GM21786 (cell line): ENCODE measurements at regions not wholly inside any gene's neighbourhood (a gene's known extent, or its start where the extent isn't known, plus 50 kb on each side); places are given as distances from the start of the nearest gene placed in this dataset.

Experiments used
- ATAC-seq: cut with Tn5 transposase; IDR thresholded peaks from one replicate; pipeline ENCODE4 v1.9.1; 2021; ENCODE audit not compliant: unreplicated experiment

DNA sequence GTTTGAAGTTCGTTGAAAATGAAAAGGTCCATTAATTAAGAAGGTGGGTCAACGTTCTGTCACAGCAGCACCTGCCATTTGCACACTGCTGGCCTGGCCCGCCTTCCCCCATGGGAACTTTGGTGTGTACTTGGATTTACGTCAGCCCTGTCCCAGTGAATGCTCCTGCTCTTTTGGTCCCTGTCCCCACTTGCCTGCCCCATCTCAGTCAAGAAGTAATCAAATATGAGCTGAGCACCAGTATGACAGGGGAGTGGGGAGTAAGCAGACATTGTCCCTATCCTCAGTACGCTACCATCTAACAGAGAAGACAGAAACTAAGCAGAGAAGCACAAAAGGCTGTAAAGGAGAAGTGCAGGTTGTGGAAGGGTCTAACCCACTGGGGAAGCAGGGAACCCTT lies 65.1 kb downstream of the SLC4A3 start:
- ATAC-seq: no peak

GRCh38 chr2:219695145-219695709 lies 67.8 kb downstream of the SLC4A3 start:
- ATAC-seq: no peak

DNA sequence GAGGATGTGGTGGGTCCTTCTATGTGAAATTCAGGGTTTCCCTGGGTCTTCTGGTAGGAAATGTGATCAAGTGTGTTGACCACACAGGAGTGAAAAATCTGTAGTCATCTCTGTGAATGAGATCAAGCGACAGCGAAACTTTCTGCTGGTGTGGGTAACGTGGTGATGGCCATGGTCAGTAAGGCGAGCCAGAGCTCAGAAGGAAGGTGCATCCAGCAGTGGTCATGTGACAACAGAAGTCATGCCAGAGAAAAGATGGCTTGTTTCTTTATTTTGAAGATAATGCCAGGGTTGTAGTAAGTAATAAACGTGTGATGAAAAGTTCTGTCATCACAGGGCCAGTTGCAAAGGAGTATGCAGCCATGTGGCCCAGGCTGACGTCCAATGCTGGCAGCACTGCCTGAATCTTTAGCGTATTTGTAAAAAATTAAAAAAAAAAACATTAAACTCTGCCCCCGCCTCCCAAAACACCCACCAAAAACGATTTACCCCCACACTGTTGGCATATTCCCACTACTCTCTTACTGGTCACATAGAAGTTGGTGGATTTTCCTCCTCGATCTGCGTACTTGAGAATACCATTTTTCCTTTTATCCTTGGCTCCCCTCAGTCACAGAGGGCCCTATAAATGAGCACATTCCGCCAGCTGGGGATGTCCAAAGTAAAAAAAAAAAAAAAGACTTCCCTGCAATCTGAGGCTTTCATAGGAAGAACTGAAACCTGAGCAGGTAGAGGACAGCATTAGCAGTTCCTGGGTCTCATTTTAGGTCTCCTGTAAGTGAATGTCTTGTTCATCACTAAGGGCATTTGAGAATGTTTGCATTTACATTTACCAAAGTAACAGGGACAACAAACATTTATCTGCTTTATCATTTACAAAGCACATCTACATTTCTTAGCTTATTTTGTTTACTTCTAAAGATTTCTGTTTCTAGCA lies 70.6 kb downstream of the SLC4A3 start:
- ATAC-seq: no peak

GRCh38 chr2:219698748-219699439 lies 71.5 kb downstream of the SLC4A3 start:
- no peak for ATAC-seq

GRCh38 chr2:219699440-219699821 lies 72.0 kb downstream of the SLC4A3 start:
- no peak for ATAC-seq

- ATAC-seq: no peak
These were observed 74.6 kb downstream of the SLC4A3 start for GRCh38 chr2:219701847-219702634.

DNA sequence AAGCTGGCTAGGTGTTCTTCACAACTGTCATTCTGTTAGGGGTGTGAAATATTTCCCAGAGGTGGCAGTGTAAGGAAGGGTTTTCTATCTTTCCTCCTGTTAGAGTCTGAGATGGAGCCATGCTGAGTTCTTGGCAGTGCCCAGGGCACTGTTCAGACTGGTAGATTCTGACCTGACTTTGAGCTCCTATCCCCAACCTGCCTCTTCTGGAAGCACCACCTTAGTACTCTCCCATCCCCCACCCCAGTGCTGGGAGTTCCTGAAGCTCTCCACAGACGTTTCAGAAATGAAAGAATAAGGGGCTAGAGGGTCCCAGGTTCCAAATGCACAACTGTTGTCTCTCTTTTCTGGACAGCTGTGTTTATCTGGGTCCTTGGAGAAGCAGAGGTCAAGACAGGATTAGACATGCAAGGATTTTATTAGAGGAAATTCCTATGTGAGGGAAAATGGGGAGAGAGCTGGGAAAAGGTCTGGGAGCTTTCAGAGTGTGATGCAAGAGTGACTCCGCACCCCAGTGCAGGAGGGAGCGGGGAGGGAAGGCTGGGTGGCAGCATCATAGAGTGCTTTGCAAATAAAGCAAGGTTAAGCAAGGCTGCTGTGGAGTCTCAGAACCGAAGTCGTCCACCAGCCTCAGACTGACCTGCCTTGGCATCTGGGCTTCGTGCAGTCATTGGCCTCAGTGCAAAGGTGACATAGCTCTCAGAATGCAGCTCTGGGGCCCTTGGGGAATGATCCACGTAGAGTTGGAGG lies 75.5 kb downstream of the SLC4A3 start:
- ATAC-seq: no peak

DNA sequence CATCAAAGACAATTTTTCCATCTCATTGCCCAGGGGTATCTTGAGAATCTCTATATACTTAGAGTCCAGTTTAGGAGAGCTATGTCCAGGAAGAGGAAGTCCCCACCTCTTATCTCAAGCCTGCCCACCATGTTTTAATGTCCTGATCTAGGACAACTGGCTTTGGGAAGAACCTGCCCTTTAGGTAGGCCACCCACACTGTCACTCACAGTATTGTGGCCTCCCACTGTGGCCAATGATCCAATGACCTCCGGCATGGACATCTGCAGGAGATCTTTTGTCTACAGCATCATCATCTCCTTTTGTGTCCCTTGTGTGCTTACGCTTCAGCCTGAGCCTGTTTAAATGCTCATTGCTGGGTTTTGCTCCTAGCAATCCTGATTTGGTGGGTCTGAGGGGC lies 77.4 kb downstream of the SLC4A3 start:
- no peak for ATAC-seq

DNA sequence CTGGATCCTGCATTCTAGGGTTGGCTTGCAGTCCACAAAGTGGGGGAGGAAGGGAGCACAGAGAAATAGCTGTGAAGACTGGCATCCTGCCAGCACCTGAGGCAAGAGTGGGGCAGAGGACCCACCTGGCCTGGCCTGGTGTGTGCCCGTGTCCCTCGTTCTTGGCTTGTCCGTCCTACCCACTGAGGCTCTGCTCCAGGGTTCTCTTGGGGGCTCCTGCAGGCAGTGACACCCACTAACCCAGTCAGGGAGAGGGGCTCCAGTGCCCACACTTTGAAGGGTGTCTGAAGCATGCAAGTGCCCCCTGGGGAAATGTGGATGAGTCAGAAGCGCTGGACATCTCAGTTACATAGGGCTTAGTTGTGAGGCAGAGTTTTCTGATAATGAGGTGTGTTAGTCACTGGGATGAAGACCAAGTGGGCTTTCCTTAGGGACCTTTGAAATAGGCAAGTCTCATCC lies 79.4 kb downstream of the SLC4A3 start:
- no peak for ATAC-seq

GRCh38 chr2:219707496-219708285 lies 80.3 kb downstream of the SLC4A3 start:
- ATAC-seq: no peak

GRCh38 chr2:219709331-219709761 lies 81.9 kb downstream of the SLC4A3 start:
- no peak for ATAC-seq

GRCh38 chr2:219713110-219713509 lies 85.7 kb downstream of the SLC4A3 start:
- ATAC-seq: peak; percentile 66

DNA sequence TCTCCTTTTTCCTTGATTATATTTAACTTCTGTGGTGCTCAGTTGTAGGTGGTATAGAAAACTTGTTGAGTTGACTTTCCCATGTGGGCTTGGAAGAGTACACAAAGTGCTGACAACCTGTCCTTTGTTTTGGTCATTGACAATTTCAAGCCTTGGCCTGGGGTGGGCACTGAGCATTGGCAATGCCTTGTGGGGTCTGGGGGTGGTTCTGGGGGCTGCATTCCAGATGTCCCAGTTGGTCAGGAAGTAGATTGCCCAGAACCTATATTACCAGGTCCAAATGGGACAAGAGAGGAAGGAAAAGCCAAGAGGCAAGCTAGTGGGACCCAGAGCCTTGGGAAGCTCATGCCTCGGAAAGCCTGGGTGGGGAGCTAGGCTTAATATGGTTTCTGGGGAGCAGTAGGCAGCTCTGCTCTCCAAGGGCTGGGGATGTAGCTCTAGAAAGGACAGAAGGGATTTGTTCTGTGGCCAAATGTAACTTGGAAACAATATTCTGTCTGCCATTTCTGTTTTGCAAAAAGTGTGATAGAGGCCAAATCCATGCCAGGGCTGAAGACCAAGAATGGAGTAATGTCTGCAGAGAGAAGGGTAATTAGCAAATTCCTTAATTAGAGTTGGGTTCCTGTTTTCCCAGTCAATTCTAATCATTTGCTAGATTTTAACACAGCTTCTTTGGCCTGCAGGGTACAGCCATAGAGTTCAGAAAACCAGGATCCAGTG lies 87.4 kb downstream of the SLC4A3 start:
- ATAC-seq: no peak

DNA sequence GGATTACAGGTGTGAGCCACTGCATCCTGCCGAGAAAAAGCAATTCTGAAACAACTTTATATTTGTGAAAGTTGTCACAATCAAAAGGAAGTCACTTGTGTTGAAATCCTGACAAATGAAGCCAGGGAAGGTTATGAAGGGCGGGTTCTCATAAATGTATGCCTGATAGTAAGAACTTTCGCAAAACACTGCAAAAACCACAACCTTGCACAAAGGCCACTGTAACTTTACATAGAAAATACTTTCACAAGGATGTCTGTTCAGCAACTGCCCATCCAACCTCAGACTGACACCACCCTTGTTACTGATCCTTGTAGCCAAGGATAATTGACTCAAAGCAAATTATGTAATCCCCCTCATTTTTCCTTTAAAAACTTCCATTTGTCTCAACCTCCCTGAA lies 90.6 kb downstream of the SLC4A3 start:
- ATAC-seq: no peak

- no peak for ATAC-seq
These were observed 92.1 kb downstream of the SLC4A3 start for GRCh38 chr2:219719521-219719920.

DNA sequence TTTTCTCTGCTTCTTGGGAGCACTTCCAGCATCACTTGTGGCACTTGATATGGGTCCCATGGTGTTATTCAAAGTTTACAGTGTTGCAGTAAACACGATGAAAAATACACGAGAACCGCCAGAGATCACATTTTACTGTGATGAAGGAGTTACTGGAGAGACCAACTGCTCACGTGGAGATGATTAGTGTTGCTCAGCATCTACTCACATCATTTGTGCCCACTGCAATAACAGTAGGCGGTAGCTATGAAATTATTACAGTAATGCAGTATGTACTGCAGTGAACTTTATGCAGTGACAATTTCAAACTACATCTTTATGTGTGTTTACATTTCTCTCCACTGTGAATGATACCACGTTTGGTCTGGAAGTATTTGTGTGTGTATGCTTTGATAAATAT lies 93.5 kb downstream of the SLC4A3 start:
- no peak for ATAC-seq

DNA sequence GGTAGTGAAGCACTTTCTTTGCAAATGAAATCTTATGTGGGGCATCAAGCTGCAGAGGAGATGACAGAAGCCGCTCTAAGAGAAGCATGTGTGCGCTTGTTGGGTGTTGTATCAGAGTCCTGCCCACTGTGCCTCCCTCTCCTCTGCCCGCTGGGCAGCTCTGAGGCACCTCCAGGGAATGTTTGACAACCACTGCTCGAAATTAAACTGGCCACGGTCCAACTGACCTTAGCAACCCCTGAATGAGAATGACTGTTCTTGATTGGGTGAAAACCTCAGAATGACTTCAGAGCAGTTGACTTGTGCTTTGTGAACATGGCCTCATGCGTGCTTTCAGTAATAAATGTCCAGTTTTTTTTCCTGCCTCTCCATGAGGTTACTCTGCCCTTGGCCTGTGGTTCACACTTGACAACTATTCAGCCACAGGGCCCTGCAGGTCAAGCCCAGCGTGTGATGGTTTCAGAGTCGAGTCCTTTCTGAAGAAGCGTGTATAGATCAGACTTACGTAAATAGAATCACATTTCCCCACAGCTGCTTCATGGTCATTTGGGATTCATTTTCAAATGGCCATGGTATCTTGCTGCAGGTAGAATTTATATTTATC lies 94.9 kb downstream of the SLC4A3 start:
- no peak for ATAC-seq

- ATAC-seq: no peak
These were observed 95.9 kb downstream of the SLC4A3 start for GRCh38 chr2:219723311-219723710.
